GM23338 (cell line): ENCODE measurements at regions not wholly inside any gene's neighbourhood (a gene's known extent, or its start where the extent isn't known, plus 50 kb on each side); places are given as distances from the start of the nearest gene placed in this dataset.

Experiments
- ATAC-seq: fragments of 200-7000 bp; cut with Tn5 transposase; 3 replicates; pipeline ENCODE4 v1.9.1; 2020
- DNase-seq: peaks from one replicate; pipeline ENCODE4 v3.0.0-alpha.2; 2015; ENCODE audit warnings: low spot score
- H2AFZ ChIP-seq: fragments of 200-600 bp; sonication (generic); 2 replicates; pipeline ENCODE4 v1.8.0; 2016; ENCODE audit warnings: antibody characterized with exemption, mild to moderate bottlenecking, moderate library complexity
- H3F3A ChIP-seq: fragments of 200-600 bp; sonication (generic); replicated peaks from 2 replicates; pipeline ENCODE4 v1.8.0; 2017; ENCODE audit warnings: antibody characterized with exemption, mixed run types, low read depth
- H3K27ac ChIP-seq: fragments of 200-600 bp; sonication (generic); 2 replicates; pipeline ENCODE4 v1.6.1; 2016; ENCODE audit warnings: low read depth
- H3K27me3 ChIP-seq: fragments of 200-600 bp; sonication (generic); 2 replicates; pipeline ENCODE4 v1.8.0; 2016; ENCODE audit warnings: mild to moderate bottlenecking, mixed run types, moderate library complexity; ENCODE audit not compliant: insufficient read depth
- H3K36me3 ChIP-seq: fragments of 200-600 bp; sonication (generic); 2 replicates; pipeline ENCODE4 v1.8.0; 2016; ENCODE audit warnings: mild to moderate bottlenecking; ENCODE audit not compliant: insufficient read depth
- H3K4me1 ChIP-seq: fragments of 200-600 bp; sonication (generic); 2 replicates; pipeline ENCODE4 v1.8.0; 2016; ENCODE audit warnings: mild to moderate bottlenecking, moderate library complexity; ENCODE audit not compliant: insufficient read depth
- H3K4me2 ChIP-seq: fragments of 200-600 bp; sonication (generic); 2 replicates; pipeline ENCODE4 v1.7.1; 2017; ENCODE audit warnings: mixed run types
- H3K4me3 ChIP-seq: fragments of 200-600 bp; sonication (generic); 2 replicates; pipeline ENCODE4 v1.6.1; 2016; ENCODE audit warnings: mixed run types
- H3K79me2 ChIP-seq: fragments of 200-600 bp; sonication (generic); replicated peaks from 2 replicates; pipeline ENCODE4 v1.8.0; 2017; ENCODE audit warnings: mild to moderate bottlenecking; ENCODE audit not compliant: insufficient read depth
- H3K9me2 ChIP-seq: fragments of 200-600 bp; sonication (generic); 2 replicates; pipeline ENCODE4 v1.8.0; 2017; ENCODE audit not compliant: insufficient read depth
- H4K20me1 ChIP-seq: fragments of 200-600 bp; sonication (generic); replicated peaks from 2 replicates; pipeline ENCODE4 v1.8.0; 2017; ENCODE audit warnings: mild to moderate bottlenecking; ENCODE audit not compliant: insufficient read depth
- H3K27ac Mint-ChIP-seq: 2 replicates; pipeline ENCODE4 v1.8.0; 2020; ENCODE audit warnings: inconsistent platforms, mild to moderate bottlenecking, moderate library complexity, mixed read lengths
- H3K27me3 Mint-ChIP-seq: 3 replicates; pipeline ENCODE4 v1.8.0; 2022; ENCODE audit warnings: low read depth, mild to moderate bottlenecking, moderate library complexity, mixed read lengths, inconsistent platforms; ENCODE audit not compliant: insufficient read depth, poor library complexity
- H3K36me3 Mint-ChIP-seq: 3 replicates; pipeline ENCODE4 v1.8.0; 2021; ENCODE audit warnings: low read depth, mild to moderate bottlenecking, inconsistent platforms, moderate library complexity, mixed read lengths
- H3K4me1 Mint-ChIP-seq: 3 replicates; pipeline ENCODE4 v1.8.0; 2020; ENCODE audit warnings: mild to moderate bottlenecking, inconsistent platforms, mixed read lengths
- H3K4me3 Mint-ChIP-seq: 3 replicates; pipeline ENCODE4 v1.8.0; 2021; ENCODE audit warnings: moderate library complexity, mild to moderate bottlenecking, inconsistent platforms, mixed read lengths
- H3K9me3 Mint-ChIP-seq: 3 replicates; pipeline ENCODE4 v1.8.0; 2020; ENCODE audit warnings: moderate library complexity, mild to moderate bottlenecking, inconsistent platforms, mixed read lengths
- CREB1 ChIP-seq: fragments of 250-450 bp; sonication (Bioruptor Pico); IDR thresholded peaks from 2 replicates; pipeline ENCODE4 v1.5.0; 2020; ENCODE audit warnings: low read depth, mild to moderate bottlenecking, moderate library complexity
- CTCF ChIP-seq, 2 experiments: fragments of 200-600 bp in 1 of 2; sonication (generic) in 1 of 2; conservative IDR thresholded peaks; 2 replicates each; pipeline versions ENCODE4 v1.5.1 to v1.6.1; 2016 to 2017; ENCODE audit warnings: antibody characterized with exemption in 2 of 2, low read depth in 2 of 2, mild to moderate bottlenecking in 2 of 2, moderate library complexity in 1 of 2
- ETS1 ChIP-seq: IDR thresholded peaks from 2 replicates; pipeline ENCODE4 v1.6.1; 2016; ENCODE audit warnings: antibody characterized with exemption
- EZH2 ChIP-seq: fragments of 200-600 bp; sonication (generic); IDR thresholded peaks from one replicate; pipeline ENCODE4 v1.8.0; 2017; ENCODE audit warnings: antibody characterized with exemption, mild to moderate bottlenecking, low read depth; ENCODE audit not compliant: unreplicated experiment
- EZH2phosphoT487 ChIP-seq: fragments of 200-600 bp; sonication (generic); IDR thresholded peaks from one replicate; pipeline ENCODE4 v1.8.1; 2018; ENCODE audit warnings: antibody characterized with exemption; ENCODE audit not compliant: unreplicated experiment
- JUNB ChIP-seq: IDR thresholded peaks from one replicate; pipeline ENCODE4 v1.6.1; 2016; ENCODE audit warnings: antibody characterized with exemption; ENCODE audit not compliant: unreplicated experiment
- NANOG ChIP-seq: IDR thresholded peaks from 2 replicates; pipeline ENCODE4 v1.6.1; 2016; ENCODE audit warnings: antibody characterized with exemption, borderline replicate concordance
- POLR2AphosphoS5 ChIP-seq: IDR thresholded peaks from 2 replicates; pipeline ENCODE4 v1.6.1; 2016; ENCODE audit warnings: antibody characterized with exemption, low read depth
- REST ChIP-seq: IDR thresholded peaks from one replicate; pipeline ENCODE4 v1.6.1; 2018; ENCODE audit warnings: antibody characterized with exemption; ENCODE audit not compliant: unreplicated experiment
- STAT1 ChIP-seq: IDR thresholded peaks from one replicate; pipeline ENCODE4 v1.6.1; 2016; ENCODE audit warnings: antibody characterized with exemption; ENCODE audit not compliant: unreplicated experiment
- ZNF114 ChIP-seq: fragments of 250-450 bp; sonication (Bioruptor Pico); IDR thresholded peaks from 2 replicates; pipeline ENCODE4 v1.5.0; 2020; ENCODE audit warnings: mild to moderate bottlenecking, moderate library complexity
- ZNF331 ChIP-seq: fragments of 250-450 bp; sonication (Bioruptor Pico); IDR thresholded peaks from 2 replicates; pipeline ENCODE4 v1.5.0; 2020; ENCODE audit warnings: low read depth, mild to moderate bottlenecking, moderate library complexity
- ZNF462 ChIP-seq: fragments of 250-450 bp; sonication (Bioruptor Pico); IDR thresholded peaks from 2 replicates; pipeline ENCODE4 v1.5.0; 2020; ENCODE audit warnings: mild to moderate bottlenecking, moderate library complexity

GRCh38 chr4:31041385-31041784 is 321.2 kb downstream of the PCDH7 start:
- Mint-ChIP-seq H3K36me3 (no peaks in the 10 kb centered on the region), H3K4me1 (peaks cover 39% of the 10 kb centered on the region), H3K27ac (peak overlapping the region; percentile 3; the same call in 1 of the 2 replicates), H3K27me3 (no peaks in the 10 kb centered on the region), H3K9me3 (no peaks in the 10 kb centered on the region; the same call in 2 of the 3 replicates), H3K4me3 (no peak overlapping the region)
- Histone ChIP-seq H3K79me2 (no peaks in the 10 kb centered on the region), H3K27me3 (no peaks in the 10 kb centered on the region), H3K4me1 (peaks cover 47% of the 10 kb centered on the region), H3K27ac (no peak overlapping the region), H3F3A (no peaks in the 10 kb centered on the region), H2AFZ (no peak overlapping the region), H3K4me3 (no peak overlapping the region), H4K20me1 (no peaks in the 10 kb centered on the region), H3K9me2 (no peaks in the 10 kb centered on the region), H3K36me3 (no peaks in the 10 kb centered on the region), H3K4me2 (peak overlapping the region; percentile 28)
- TF ChIP-seq JUNB (no peak), REST (no peak), ETS1 (no peak), ZNF462 (no peak), ZNF114 (CRISPR knock-in tag) (no peak), ZNF331 (no peak), CTCF (conservative IDR thresholded peaks at IDR 0.05; ENCODE audit: low read depth in 2 of 2) (no peak), CREB1 (CRISPR knock-in tag) (no peak), EZH2 (no peak), NANOG (no peak), STAT1 (no peak), EZH2phosphoT487 (no peak), POLR2AphosphoS5 (no peak)
- ATAC-seq, result peak; percentile 80
- peak; percentile 48 for DNase-seq
